Nephron progenitor cell (in vitro differentiated cells): ENCODE measurements at regions not wholly inside any gene's neighbourhood (a gene's known extent, or its start where the extent isn't known, plus 50 kb on each side); places are given as distances from the start of the nearest gene placed in this dataset.

Experiments used
- DNase-seq: peaks from one replicate; pipeline ENCODE4 v3.0.0; 2021
- H3K27ac Mint-ChIP-seq: 2 replicates; pipeline ENCODE4 v1.8.0; 2021; ENCODE audit warnings: mild to moderate bottlenecking, moderate library complexity, mixed read lengths
- H3K27me3 Mint-ChIP-seq: 2 replicates; pipeline ENCODE4 v1.8.0; 2021; ENCODE audit warnings: mild to moderate bottlenecking, low read depth, mixed read lengths; ENCODE audit not compliant: poor library complexity
- H3K36me3 Mint-ChIP-seq: 2 replicates; pipeline ENCODE4 v1.8.0; 2021; ENCODE audit warnings: low read depth, mixed read lengths
- H3K4me1 Mint-ChIP-seq: 2 replicates; pipeline ENCODE4 v1.8.0; 2021; ENCODE audit warnings: mixed read lengths
- H3K4me3 Mint-ChIP-seq: 2 replicates; pipeline ENCODE4 v1.8.0; 2021; ENCODE audit warnings: mild to moderate bottlenecking, moderate library complexity, mixed read lengths
- H3K9me3 Mint-ChIP-seq: 2 replicates; pipeline ENCODE4 v1.8.0; 2021; ENCODE audit warnings: mild to moderate bottlenecking, moderate library complexity, mixed read lengths
- CTCF ChIP-seq: fragments of 200-600 bp; sonication (generic); IDR thresholded peaks from 2 replicates; pipeline ENCODE4 v1.5.0; 2021; ENCODE audit warnings: antibody characterized with exemption

- no peak for DNase-seq
- Mint-ChIP-seq H3K4me3 (peak overlapping the region; percentile 10), H3K27me3 (peaks cover 21% of the 10 kb centered on the region), H3K9me3 (no peaks in the 10 kb centered on the region), H3K27ac (no peak overlapping the region), H3K36me3 (no peaks in the 10 kb centered on the region), H3K4me1 (peaks cover 66% of the 10 kb centered on the region)
- TF ChIP-seq CTCF, result no peak
Observed at GRCh38 chr2:239824866-239825704, 200.1 kb downstream of the NDUFA10 start.

GRCh38 chr2:239824046-239824694, 201.0 kb downstream of the NDUFA10 start:
- H3K27me3 Mint-ChIP-seq, result peaks cover 18% of the 10 kb centered on the region
- H3K4me3 Mint-ChIP-seq, result peak overlapping the region; percentile 10
- TF ChIP-seq CTCF, result peak; percentile 13
- no peak overlapping the region for H3K27ac Mint-ChIP-seq
- DNase-seq, result peak; percentile 32
- H3K36me3 Mint-ChIP-seq, result no peaks in the 10 kb centered on the region
- no peaks in the 10 kb centered on the region for H3K9me3 Mint-ChIP-seq
- peaks cover 67% of the 10 kb centered on the region for H3K4me1 Mint-ChIP-seq

- Mint-ChIP-seq H3K9me3 (no peaks in the 10 kb centered on the region), H3K27me3 (peaks cover 16% of the 10 kb centered on the region), H3K27ac (no peak overlapping the region), H3K36me3 (no peaks in the 10 kb centered on the region), H3K4me3 (no peak overlapping the region), H3K4me1 (peaks cover 70% of the 10 kb centered on the region)
- no peak for DNase-seq
- TF ChIP-seq CTCF, result no peak
Observed at GRCh38 chr2:239822146-239822831, 202.9 kb downstream of the NDUFA10 start.

- TF ChIP-seq CTCF, result no peak
- DNase-seq, result no peak
- H3K4me3 Mint-ChIP-seq, result no peak overlapping the region
- H3K36me3 Mint-ChIP-seq, result no peaks in the 10 kb centered on the region
- no peak overlapping the region for H3K27ac Mint-ChIP-seq
- H3K4me1 Mint-ChIP-seq, result peaks cover 73% of the 10 kb centered on the region
- H3K9me3 Mint-ChIP-seq, result no peaks in the 10 kb centered on the region
- peaks cover 16% of the 10 kb centered on the region for H3K27me3 Mint-ChIP-seq
Observed at GRCh38 chr2:239821694-239822075, 203.5 kb downstream of the NDUFA10 start.

GRCh38 chr2:239820836-239821693, 204.1 kb downstream of the NDUFA10 start:
- no peak for TF ChIP-seq CTCF
- H3K27ac Mint-ChIP-seq, result no peak overlapping the region
- H3K36me3 Mint-ChIP-seq, result no peaks in the 10 kb centered on the region
- H3K9me3 Mint-ChIP-seq, result peaks cover under 1% of the 10 kb centered on the region
- DNase-seq, result no peak
- H3K4me1 Mint-ChIP-seq, result peaks cover 78% of the 10 kb centered on the region
- H3K4me3 Mint-ChIP-seq, result no peak overlapping the region
- peaks cover 16% of the 10 kb centered on the region for H3K27me3 Mint-ChIP-seq
